B cell (primary cell): ENCODE measurements at regions not wholly inside any gene's neighbourhood (a gene's known extent, or its start where the extent isn't known, plus 50 kb on each side); places are given as distances from the start of the nearest gene placed in this dataset.

ENCODE experiments used
- CTCF ChIP-seq: fragments of 200-600 bp; IDR thresholded peaks from one replicate; pipeline ENCODE4 v1.8.0; 2022; ENCODE audit warnings: antibody characterized with exemption, mild to moderate bottlenecking
- EZH2 ChIP-seq: IDR thresholded peaks from 2 replicates; pipeline ENCODE4 v1.6.1; 2012; ENCODE audit warnings: borderline replicate concordance, low read depth, mild to moderate bottlenecking, moderate library complexity, low read length; ENCODE audit not compliant: insufficient read depth, poor library complexity, severe bottlenecking

GRCh38 chr5:152226191-152226590, 178.9 kb downstream of the NMUR2 start:
- no peak for TF ChIP-seq CTCF
- TF ChIP-seq EZH2, result no peak
